Upper lobe of right lung (tissue), 1 donor: ENCODE measurements at regions not wholly inside any gene's neighbourhood (a gene's known extent, or its start where the extent isn't known, plus 50 kb on each side); places are given as distances from the start of the nearest gene placed in this dataset.

Experiments
- ATAC-seq: fragments of 200-7000 bp; cut with Tn5 transposase; one replicate; pipeline ENCODE4 v1.9.1; 2020; ENCODE audit warnings: mild to moderate bottlenecking, moderate library complexity
- DNase-seq: peaks from one replicate; pipeline ENCODE4 v3.0.0-alpha.2; 2020
- H3K27ac ChIP-seq: fragments of 200-600 bp; one replicate; pipeline ENCODE4 v1.8.0; 2022
- H3K27me3 ChIP-seq: fragments of 200-600 bp; one replicate; pipeline ENCODE4 v1.8.0; 2022; ENCODE audit warnings: mild to moderate bottlenecking
- H3K36me3 ChIP-seq: fragments of 200-600 bp; one replicate; pipeline ENCODE4 v1.8.0; 2022
- H3K4me1 ChIP-seq: fragments of 200-600 bp; one replicate; pipeline ENCODE4 v1.8.0; 2022
- H3K4me3 ChIP-seq: fragments of 200-600 bp; one replicate; pipeline ENCODE4 v1.8.0; 2022; ENCODE audit warnings: mild to moderate bottlenecking
- H3K9me3 ChIP-seq: fragments of 200-600 bp; one replicate; pipeline ENCODE4 v1.8.0; 2022
- intact Hi-C: fragments of 100-400 bp; cut with DNase I; formaldehyde crosslinking; loops from one replicate; pipeline ENCODE4 v1.11.0; 2022
- TF ChIP-seq, protein P1 (sequence below): fragments of 200-600 bp; IDR thresholded peaks from one replicate; pipeline ENCODE4 v1.8.0; 2022; ENCODE audit warnings: antibody characterized with exemption
- donor health status: DM: no; HTN: yes; CAD: no; lungs with severe emphysema.

DNA sequence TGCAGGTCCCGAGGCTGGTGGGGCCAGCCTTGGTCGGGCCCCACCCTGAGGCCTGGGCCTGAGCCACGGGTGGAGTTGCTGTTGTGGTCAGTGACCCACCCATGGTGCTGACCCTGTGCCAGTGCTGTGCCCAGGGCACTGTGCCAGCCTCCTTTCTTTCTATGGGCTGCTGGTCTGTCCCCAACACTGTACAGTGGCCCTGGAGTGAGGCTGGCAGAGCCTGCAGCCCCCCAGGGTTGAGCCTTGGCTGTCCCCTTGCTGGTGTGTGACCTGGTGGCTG is 1235.7 kb downstream of the BRD1 start:
- H3K4me3 ChIP-seq = no peak overlapping the region

DNA sequence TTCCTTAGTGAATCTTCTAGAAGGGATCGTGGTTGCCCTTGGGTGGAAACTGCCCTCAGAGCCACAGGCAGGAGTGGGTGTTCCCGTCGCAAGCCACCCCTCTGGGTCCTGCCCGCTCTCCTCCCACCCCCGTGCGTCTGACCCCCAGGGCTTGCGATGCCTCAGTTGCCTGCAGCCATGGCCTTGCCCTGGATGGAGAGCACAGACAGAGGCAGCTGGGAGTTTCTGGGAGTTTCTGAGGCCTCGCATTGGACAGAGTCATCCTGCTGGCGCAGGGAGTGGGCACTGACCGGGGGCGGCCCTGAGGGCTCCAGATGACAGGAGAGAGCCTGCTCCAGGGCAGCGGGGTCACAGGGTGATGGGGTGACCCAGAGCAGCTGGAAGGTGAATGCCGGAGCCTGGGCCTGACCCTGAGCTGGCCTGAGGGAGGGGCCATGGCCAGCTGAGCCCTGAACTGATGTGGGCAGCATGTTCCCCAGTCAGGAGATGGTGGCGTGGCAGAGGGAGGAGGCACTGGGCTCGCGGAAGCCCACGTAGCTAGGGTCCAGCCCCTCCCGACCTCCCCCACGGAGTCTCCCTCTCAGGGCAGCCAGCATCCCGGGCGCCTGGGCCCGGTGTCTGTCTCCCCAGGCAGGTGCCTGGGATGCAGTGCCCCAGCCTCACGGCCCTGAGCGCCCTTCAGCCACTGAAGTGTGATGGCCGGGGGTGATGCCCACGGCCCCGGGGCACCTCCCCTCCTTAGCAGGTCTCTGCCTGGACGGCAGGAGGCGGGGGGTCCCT is 1236.2 kb downstream of the BRD1 start:
- H3K4me1 ChIP-seq = no peaks in the 10 kb centered on the region
- no peaks in the 10 kb centered on the region for H3K9me3 ChIP-seq
- TF ChIP-seq, protein P1, sequence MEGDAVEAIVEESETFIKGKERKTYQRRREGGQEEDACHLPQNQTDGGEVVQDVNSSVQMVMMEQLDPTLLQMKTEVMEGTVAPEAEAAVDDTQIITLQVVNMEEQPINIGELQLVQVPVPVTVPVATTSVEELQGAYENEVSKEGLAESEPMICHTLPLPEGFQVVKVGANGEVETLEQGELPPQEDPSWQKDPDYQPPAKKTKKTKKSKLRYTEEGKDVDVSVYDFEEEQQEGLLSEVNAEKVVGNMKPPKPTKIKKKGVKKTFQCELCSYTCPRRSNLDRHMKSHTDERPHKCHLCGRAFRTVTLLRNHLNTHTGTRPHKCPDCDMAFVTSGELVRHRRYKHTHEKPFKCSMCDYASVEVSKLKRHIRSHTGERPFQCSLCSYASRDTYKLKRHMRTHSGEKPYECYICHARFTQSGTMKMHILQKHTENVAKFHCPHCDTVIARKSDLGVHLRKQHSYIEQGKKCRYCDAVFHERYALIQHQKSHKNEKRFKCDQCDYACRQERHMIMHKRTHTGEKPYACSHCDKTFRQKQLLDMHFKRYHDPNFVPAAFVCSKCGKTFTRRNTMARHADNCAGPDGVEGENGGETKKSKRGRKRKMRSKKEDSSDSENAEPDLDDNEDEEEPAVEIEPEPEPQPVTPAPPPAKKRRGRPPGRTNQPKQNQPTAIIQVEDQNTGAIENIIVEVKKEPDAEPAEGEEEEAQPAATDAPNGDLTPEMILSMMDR = no peak
- intact Hi-C loops = no loop called here
- ATAC-seq = no peak
- H3K36me3 ChIP-seq = no peaks in the 10 kb centered on the region
- no peak overlapping the region for H3K4me3 ChIP-seq
- H3K27me3 ChIP-seq = peaks cover under 1% of the 10 kb centered on the region
- no peak overlapping the region for H3K27ac ChIP-seq
- no peak for DNase-seq

More for the DNA sequence above, 1235.7 kb downstream of the BRD1 start:
- Histone ChIP-seq H3K4me1 (no peaks in the 10 kb centered on the region), H3K27me3 (no peaks in the 10 kb centered on the region), H3K36me3 (no peaks in the 10 kb centered on the region), H3K9me3 (no peaks in the 10 kb centered on the region), H3K27ac (no peak overlapping the region)
- ATAC-seq (no peak), DNase-seq (no peak)
- intact Hi-C loops = no loop called here
- TF ChIP-seq, protein P1 = no peak

DNA sequence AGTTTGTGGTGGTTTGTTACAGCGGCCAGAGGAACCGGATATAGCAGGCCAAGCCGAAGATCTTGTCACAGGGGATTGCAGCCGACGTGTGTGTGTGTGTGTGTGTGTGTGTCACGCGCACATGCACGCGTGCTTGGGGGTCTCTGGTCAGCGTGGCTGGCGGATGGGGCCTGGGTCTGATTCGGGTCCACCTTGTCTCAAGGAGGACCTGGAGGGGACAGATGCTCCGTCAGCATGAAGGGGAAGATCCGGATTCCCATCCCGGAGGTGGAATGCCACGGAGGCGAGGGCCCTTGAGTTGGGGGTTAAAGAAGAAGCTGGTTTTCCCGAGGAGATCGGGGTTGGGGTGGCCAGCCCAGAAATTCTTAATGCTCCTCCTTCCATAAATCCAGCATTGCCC is 1237.8 kb downstream of the BRD1 start:
- H3K36me3 ChIP-seq = no peaks in the 10 kb centered on the region
- TF ChIP-seq, protein P1 = no peak
- no peak for ATAC-seq
- H3K27me3 ChIP-seq = peaks cover 7% of the 10 kb centered on the region
- H3K4me1 ChIP-seq = no peaks in the 10 kb centered on the region
- DNase-seq = no peak
- H3K4me3 ChIP-seq = no peak overlapping the region
- no peak overlapping the region for H3K27ac ChIP-seq
- intact Hi-C loops = no loop called here
- H3K9me3 ChIP-seq = no peaks in the 10 kb centered on the region

DNA sequence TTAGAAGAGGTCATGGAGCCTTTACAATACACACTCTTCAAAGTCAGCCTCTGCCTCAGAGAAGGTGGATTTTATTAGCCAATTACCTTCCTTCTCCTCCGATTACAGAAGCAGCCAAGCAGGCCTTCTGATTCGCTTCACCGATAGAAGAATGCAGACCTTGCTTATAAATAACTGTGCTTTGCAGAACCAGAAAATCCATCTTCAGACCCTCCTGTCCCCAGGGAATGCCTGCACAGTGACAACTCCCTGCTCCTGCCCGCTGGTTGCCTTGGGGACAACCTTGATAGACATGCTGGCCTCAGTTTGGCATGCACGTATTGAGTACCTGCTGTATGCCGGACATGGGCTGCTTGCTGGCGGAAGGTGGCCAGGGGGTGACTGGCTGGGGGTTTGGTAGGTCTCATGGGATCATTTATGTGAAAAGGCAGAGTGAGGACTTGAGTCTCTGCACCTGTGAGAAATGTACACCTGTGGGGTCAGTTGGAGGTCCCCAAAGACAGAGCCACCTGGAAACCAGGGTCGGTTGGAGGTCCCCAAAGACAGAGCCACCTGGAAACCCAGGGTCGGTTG is 1238.7 kb downstream of the BRD1 start:
- Histone ChIP-seq H3K27me3 (peaks cover 7% of the 10 kb centered on the region), H3K4me3 (no peak overlapping the region), H3K36me3 (no peaks in the 10 kb centered on the region), H3K27ac (no peak overlapping the region), H3K4me1 (no peaks in the 10 kb centered on the region), H3K9me3 (no peaks in the 10 kb centered on the region)
- intact Hi-C loops = no loop called here
- DNase-seq (no peak), ATAC-seq (no peak)
- TF ChIP-seq, protein P1 = no peak

DNA sequence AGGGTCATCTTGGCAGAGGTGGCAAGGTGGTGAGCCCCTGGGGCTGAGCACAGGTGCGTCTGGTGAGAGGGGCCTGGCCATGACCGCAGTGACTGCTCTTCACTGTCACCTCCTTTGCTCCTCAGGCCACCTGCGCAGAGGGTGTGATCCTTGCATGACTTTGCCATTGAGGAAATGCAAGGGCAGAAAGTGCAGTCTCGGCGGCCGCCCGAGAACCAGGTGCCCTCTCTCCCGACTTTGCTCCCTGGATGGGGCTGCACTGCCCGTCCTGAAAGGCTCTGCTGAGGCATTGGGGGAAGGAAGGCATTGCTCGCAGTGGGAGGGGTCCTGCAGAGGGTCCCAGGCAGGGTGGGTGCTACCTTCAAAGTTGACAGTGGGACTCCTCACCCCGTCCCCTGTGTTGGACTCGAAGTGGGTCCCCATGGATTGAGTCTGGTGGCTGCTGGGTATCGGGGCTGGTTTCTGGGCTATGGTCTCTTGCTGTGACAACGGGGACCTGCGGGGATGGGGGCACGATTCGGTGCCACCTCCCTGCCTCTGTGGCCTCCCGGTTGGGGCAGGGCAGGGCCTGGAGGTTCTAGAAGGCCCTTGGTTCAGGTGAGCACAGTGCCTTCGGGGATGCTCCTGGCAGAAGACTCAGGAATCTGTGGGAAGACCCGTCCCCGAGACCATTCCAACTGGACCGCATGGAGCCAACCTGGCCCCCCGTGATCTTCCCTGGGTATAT is 1239.4 kb downstream of the BRD1 start:
- DNase-seq (no peak), ATAC-seq (no peak)
- no peaks in the 10 kb centered on the region for H3K36me3 ChIP-seq
- no peak overlapping the region for H3K4me3 ChIP-seq
- H3K27me3 ChIP-seq = peaks cover 7% of the 10 kb centered on the region
- intact Hi-C loops = no loop called here
- H3K4me1 ChIP-seq = no peaks in the 10 kb centered on the region
- no peak overlapping the region for H3K27ac ChIP-seq
- no peaks in the 10 kb centered on the region for H3K9me3 ChIP-seq
- TF ChIP-seq, protein P1 = no peak
